Tongue (tissue), 1 donor: ENCODE measurements at regions not wholly inside any gene's neighbourhood (a gene's known extent, or its start where the extent isn't known, plus 50 kb on each side); places are given as distances from the start of the nearest gene placed in this dataset.

Experiments used
- DNase-seq: peaks from one replicate; pipeline ENCODE4 v3.0.0-alpha.2; 2015

- DNase-seq, result peak; percentile 67
These were observed 57.8 kb downstream of the SPATA19 start for GRCh38 chr11:133787379-133788141.

- DNase-seq, result no peak
These were observed 59.4 kb downstream of the SPATA19 start for GRCh38 chr11:133785795-133786340.

- DNase-seq, result no peak
These were observed 61.0 kb downstream of the SPATA19 start for GRCh38 chr11:133784359-133784758.

- DNase-seq, result no peak
These were observed 63.1 kb downstream of the SPATA19 start for GRCh38 chr11:133782116-133782725.

- no peak for DNase-seq
These were observed 67.2 kb downstream of the SPATA19 start for GRCh38 chr11:133778161-133778560.

GRCh38 chr11:133776671-133777367 lies 68.5 kb downstream of the SPATA19 start:
- no peak for DNase-seq

GRCh38 chr11:133762538-133762937 lies 82.8 kb downstream of the SPATA19 start:
- no peak for DNase-seq

- DNase-seq, result no peak
These were observed 92.2 kb downstream of the SPATA19 start for GRCh38 chr11:133753150-133753549.

GRCh38 chr11:133749841-133750240 lies 95.5 kb downstream of the SPATA19 start:
- DNase-seq, result no peak

GRCh38 chr11:133747409-133747808 lies 97.9 kb downstream of the SPATA19 start:
- no peak for DNase-seq

GRCh38 chr11:133746663-133747306 lies 98.5 kb downstream of the SPATA19 start:
- DNase-seq, result no peak

- DNase-seq, result peak; percentile 49
These were observed 99.5 kb downstream of the SPATA19 start for GRCh38 chr11:133745791-133746190.

GRCh38 chr11:133742353-133742752 lies 103.0 kb downstream of the SPATA19 start:
- no peak for DNase-seq

GRCh38 chr11:133740963-133741362 lies 104.3 kb downstream of the SPATA19 start:
- no peak for DNase-seq

GRCh38 chr11:133739481-133739880 lies 105.8 kb downstream of the SPATA19 start:
- no peak for DNase-seq

- DNase-seq, result no peak
These were observed 106.7 kb downstream of the SPATA19 start for GRCh38 chr11:133738624-133739023.

GRCh38 chr11:133733631-133734030 lies 111.7 kb downstream of the SPATA19 start:
- no peak for DNase-seq

GRCh38 chr11:133732109-133732674 lies 113.1 kb downstream of the SPATA19 start:
- no peak for DNase-seq

- DNase-seq, result peak; percentile 38
These were observed 117.5 kb downstream of the SPATA19 start for GRCh38 chr11:133727774-133728173.

- DNase-seq, result no peak
These were observed 118.8 kb downstream of the SPATA19 start for GRCh38 chr11:133726542-133726941.

GRCh38 chr11:133724116-133724515 lies 121.2 kb downstream of the SPATA19 start:
- DNase-seq, result no peak

- DNase-seq, result peak; percentile 53
These were observed 122.3 kb downstream of the SPATA19 start for GRCh38 chr11:133723056-133723455.
